ENCODE measurements at regions not wholly inside any gene's neighbourhood (a gene's known extent, or its start where the extent isn't known, plus 50 kb on each side); places are given as distances from the start of the nearest gene placed in this dataset.

DNA sequence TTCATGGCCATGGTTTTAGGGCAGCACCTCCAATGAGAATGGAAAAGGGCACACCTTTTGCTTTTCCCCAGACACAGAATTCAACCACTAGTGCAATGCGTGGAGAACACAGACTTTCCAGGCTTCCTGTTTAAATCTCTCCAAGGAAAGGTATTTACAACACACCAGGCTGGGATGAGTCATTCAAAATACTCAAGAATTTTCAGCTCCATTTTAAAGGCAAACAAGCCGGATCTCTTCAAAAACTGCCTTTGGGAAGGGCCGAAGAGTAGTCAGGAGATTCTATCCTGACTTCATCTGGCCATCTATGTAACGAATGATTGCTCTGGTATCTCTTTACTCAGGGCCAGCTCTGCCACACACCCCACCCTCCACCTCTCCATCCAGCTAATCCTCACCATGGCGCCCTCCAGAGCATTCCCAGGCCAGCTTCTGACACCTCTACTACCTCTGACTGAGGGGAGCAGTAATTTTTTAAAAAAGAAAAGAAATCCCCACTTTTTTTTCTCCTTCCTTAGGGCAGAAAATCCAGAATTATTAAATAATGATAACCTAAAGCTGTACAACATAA, 254.6 kb downstream of the LY86 start (continued):
- TF ChIP-seq KDM2B (CRISPR knock-in tag; IDR thresholded peaks at IDR 0.05) = no peak
- TF ChIP-seq JUND (IDR thresholded peaks at IDR 0.05; ENCODE audit: borderline replicate concordance, low read depth, low read length) = peak; percentile 5; the same call in 1 of the 2 replicates
- TF ChIP-seq JUND (tag; IDR thresholded peaks at IDR 0.05; ENCODE audit: borderline replicate concordance, low read depth, low read length) = no peak
- no peak for TF ChIP-seq SMARCA4 (IDR thresholded peaks at IDR 0.05)
- no peak for TF ChIP-seq GABPB2 (CRISPR knock-in tag; conservative IDR thresholded peaks at IDR 0.05)
- TF ChIP-seq MCM7 (IDR thresholded peaks at IDR 0.05) = no peak

DNA sequence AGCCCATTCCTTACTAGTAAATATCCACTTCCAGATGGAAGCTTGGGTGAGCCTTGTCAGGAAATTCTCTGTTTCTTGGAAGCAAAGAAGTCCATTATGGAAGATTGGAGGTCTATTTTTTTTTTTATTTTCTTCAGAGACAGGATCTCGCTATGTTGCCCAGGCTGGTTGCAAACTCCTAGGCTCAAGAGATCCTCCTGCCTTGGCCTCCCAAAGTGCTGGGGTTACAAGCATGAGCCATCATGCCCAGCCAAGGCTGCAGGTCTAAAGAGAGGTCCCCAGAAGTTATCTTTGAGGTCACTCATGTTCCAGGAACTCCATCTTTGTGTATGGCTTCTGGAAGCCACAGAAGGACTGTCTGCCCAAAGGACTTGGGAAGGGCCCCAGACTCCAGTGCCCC, 255.3 kb downstream of the LY86 start:
- H3K27me3 ChIP-seq (ENCODE audit: control insufficient read depth in 2 of 2, insufficient read depth in 2 of 2, low read length in 2 of 2) = peaks cover 16 to 28% of the 10 kb centered on the region in 2 experiments; a peak in 4 of 5 replicates
- H4K20me1 ChIP-seq (replicated peaks; ENCODE audit: control insufficient read depth, insufficient read depth, low read length) = no peaks in the 10 kb centered on the region
- no peaks in the 10 kb centered on the region for H3K9me1 ChIP-seq (ENCODE audit: control insufficient read depth, insufficient read depth, low read length)
- no peak overlapping the region for H2AFZ ChIP-seq (ENCODE audit: low read depth, low read length)
- in situ Hi-C loops (cut with MboI) = no loop called here
- no peak for FAIRE-seq
- H3K4me2 ChIP-seq (ENCODE audit: insufficient read depth, low read length) = no peak overlapping the region
- no peaks in the 10 kb centered on the region for H3K36me3 ChIP-seq (ENCODE audit: control insufficient read depth, insufficient read depth, low read length)
- no peak overlapping the region for H3K9ac ChIP-seq (ENCODE audit: insufficient read depth in 1 of 2, low read depth in 2 of 2, low read length in 2 of 2)
- intact Hi-C loops (cut with micrococcal nuclease) = no loop called here
- no peak for DNase-seq (ENCODE audit: extremely low read depth in 1 of 4, low spot score in 3 of 4)
- WGBS (ENCODE audit: insufficient coverage, low coverage, missing lambda C conversion rate) = 14% methylated on average over 1 of the region's 1 CpG
- no peak for ATAC-seq
- H3K9me3 ChIP-seq (replicated peaks; ENCODE audit: control insufficient read depth, insufficient read depth, low read depth, low read length) = 0 out of 2 replicates have a peak, but pooled peaks cover 3% of the 10 kb centered on the region
- no peak overlapping the region for H3K4me3 ChIP-seq
- ChIA-PET CTCF (ENCODE audit: low intra/inter-chr PET ratio) (no interaction called here), POLR2A (interaction anchor here (0.7 kb wide), 1 partner anchor 10 kb away, joined by 3 read pairs; no protein-coding TSS in a partner anchor)
- BruUV-seq (replicated peaks) = no TSS peak
- TF ChIP-seq TCF7L2 (IDR thresholded peaks at IDR 0.05; ENCODE audit: low read depth, low read length) (no peak), RBM25 (IDR thresholded peaks at IDR 0.05; ENCODE audit: low read depth, low read length, severe bottlenecking) (peak; percentile 7), ZNF121 (CRISPR knock-in tag; conservative IDR thresholded peaks at IDR 0.05) (peak; percentile 57), UBTF (IDR thresholded peaks at IDR 0.05; ENCODE audit: borderline replicate concordance in 1 of 2, low read depth in 2 of 2, low read length in 2 of 2) (no peak), HNRNPUL1 (IDR thresholded peaks at IDR 0.05; ENCODE audit: low read length) (no peak)
- no peaks in the 10 kb centered on the region; a peak in 1 of 5 replicates for H3K4me1 ChIP-seq (replicated peaks in 1 of 2; ENCODE audit: control insufficient read depth in 2 of 2, insufficient read depth in 2 of 2, low read length in 2 of 2)
- H3K27ac ChIP-seq (ENCODE audit: extremely low read depth, low read depth, low read length) = no peak overlapping the region
- H3K79me2 ChIP-seq (ENCODE audit: control insufficient read depth, insufficient read depth, low read length) = no peaks in the 10 kb centered on the region

All from K562 (cell line).